IgD-negative memory B cell (primary cell): ENCODE measurements at regions not wholly inside any gene's neighbourhood (a gene's known extent, or its start where the extent isn't known, plus 50 kb on each side); places are given as distances from the start of the nearest gene placed in this dataset.
A peak's percentile ranks its signal among the peaks of the same experiment; 100 is the strongest.

Source experiments
- H3K27ac Mint-ChIP-seq, 3 donors: one replicate each; pipeline ENCODE4 v1.8.0; 2020 to 2022; ENCODE audit warnings: mild to moderate bottlenecking in 3 of 3, mixed read lengths in 3 of 3, moderate library complexity in 1 of 3
- H3K27me3 Mint-ChIP-seq: one replicate; pipeline ENCODE4 v1.8.0; 2021; ENCODE audit warnings: mixed read lengths
- H3K36me3 Mint-ChIP-seq: one replicate; pipeline ENCODE4 v1.8.0; 2020; ENCODE audit warnings: mild to moderate bottlenecking, mixed read lengths
- H3K4me1 Mint-ChIP-seq, 3 donors: one replicate each; pipeline ENCODE4 v1.8.0; 2020 to 2022; ENCODE audit warnings: mixed read lengths in 3 of 3, mild to moderate bottlenecking in 1 of 3
- H3K4me3 Mint-ChIP-seq, 4 donors: one replicate each; pipeline ENCODE4 v1.8.0; 2020 to 2022; ENCODE audit warnings: mild to moderate bottlenecking in 4 of 4, mixed read lengths in 4 of 4, moderate library complexity in 3 of 4
- H3K9me3 Mint-ChIP-seq, 3 donors: one replicate each; pipeline ENCODE4 v1.8.0; 2020 to 2021; ENCODE audit warnings: mixed read lengths in 3 of 3, mild to moderate bottlenecking in 1 of 3

GRCh38 chr13:73729046-73729445 is 405.2 kb downstream of the KLF12 start:
- Mint-ChIP-seq H3K27ac (no peak overlapping the region), H3K4me1 (peaks cover 0 to 3% (median 0%) of the 10 kb centered on the region in 3 donors), H3K9me3 (no peaks in the 10 kb centered on the region), H3K36me3 (peaks cover 25% of the 10 kb centered on the region), H3K4me3 (no peak overlapping the region), H3K27me3 (no peaks in the 10 kb centered on the region)

GRCh38 chr13:73722120-73722519 is 412.1 kb downstream of the KLF12 start:
- H3K27me3 Mint-ChIP-seq, result no peaks in the 10 kb centered on the region
- H3K9me3 Mint-ChIP-seq, result no peaks in the 10 kb centered on the region
- peak overlapping the region in 2 of 3 donors; percentile 12 to 82 for H3K27ac Mint-ChIP-seq
- no peak overlapping the region for H3K4me3 Mint-ChIP-seq
- H3K36me3 Mint-ChIP-seq, result peaks cover 5% of the 10 kb centered on the region
- peaks cover 2 to 11% (median 10%) of the 10 kb centered on the region in 3 donors for H3K4me1 Mint-ChIP-seq

- Mint-ChIP-seq H3K27me3 (no peaks in the 10 kb centered on the region), H3K4me1 (peaks cover 2 to 12% (median 10%) of the 10 kb centered on the region in 3 donors), H3K36me3 (peaks cover under 1% of the 10 kb centered on the region), H3K27ac (peak overlapping the region in 1 of 3 donors; percentile 82), H3K4me3 (no peak overlapping the region), H3K9me3 (no peaks in the 10 kb centered on the region)
Observed at GRCh38 chr13:73721571-73721970, 412.6 kb downstream of the KLF12 start.

- H3K9me3 Mint-ChIP-seq, result no peaks in the 10 kb centered on the region
Observed at GRCh38 chr13:73720216-73720840, 413.9 kb downstream of the KLF12 start.

GRCh38 chr13:73718246-73718645 is 416.0 kb downstream of the KLF12 start:
- Mint-ChIP-seq H3K36me3 (no peaks in the 10 kb centered on the region), H3K27me3 (no peaks in the 10 kb centered on the region), H3K4me3 (no peak overlapping the region), H3K27ac (peak overlapping the region in 2 of 3 donors; percentile 59 to 72), H3K4me1 (peaks cover 8 to 14% (median 10%) of the 10 kb centered on the region in 3 donors), H3K9me3 (no peaks in the 10 kb centered on the region)

More at GRCh38 chr13:73720216-73720840, 413.9 kb downstream of the KLF12 start:
- Mint-ChIP-seq H3K4me3 (no peak overlapping the region), H3K36me3 (no peaks in the 10 kb centered on the region), H3K4me1 (peaks cover 7 to 14% (median 10%) of the 10 kb centered on the region in 3 donors), H3K27me3 (no peaks in the 10 kb centered on the region), H3K27ac (no peak overlapping the region)

GRCh38 chr13:73717632-73718031 is 416.6 kb downstream of the KLF12 start:
- Mint-ChIP-seq H3K4me3 (peak overlapping the region in 1 of 4 donors; percentile 43), H3K4me1 (peaks cover 8 to 14% (median 10%) of the 10 kb centered on the region in 3 donors), H3K9me3 (no peaks in the 10 kb centered on the region), H3K27ac (peak overlapping the region in 2 of 3 donors; percentile 59 to 89), H3K27me3 (no peaks in the 10 kb centered on the region), H3K36me3 (peaks cover 2% of the 10 kb centered on the region)

GRCh38 chr13:73715911-73716510 is 418.2 kb downstream of the KLF12 start:
- Mint-ChIP-seq H3K4me1 (peaks cover 8 to 14% (median 10%) of the 10 kb centered on the region in 3 donors), H3K4me3 (peak overlapping the region in 2 of 4 donors; percentile 42 to 74), H3K36me3 (peaks cover 2% of the 10 kb centered on the region), H3K9me3 (no peaks in the 10 kb centered on the region), H3K27me3 (no peaks in the 10 kb centered on the region), H3K27ac (peak overlapping the region; percentile 24 to 73 (median 29))

GRCh38 chr13:73715114-73715910 is 418.9 kb downstream of the KLF12 start:
- H3K27me3 Mint-ChIP-seq, result no peaks in the 10 kb centered on the region
- peaks cover 8 to 14% (median 10%) of the 10 kb centered on the region in 3 donors for H3K4me1 Mint-ChIP-seq
- peaks cover 2% of the 10 kb centered on the region for H3K36me3 Mint-ChIP-seq
- H3K27ac Mint-ChIP-seq, result peak overlapping the region; percentile 29 to 86 (median 73)
- H3K9me3 Mint-ChIP-seq, result no peaks in the 10 kb centered on the region
- peak overlapping the region in 2 of 4 donors; percentile 42 to 74 for H3K4me3 Mint-ChIP-seq

GRCh38 chr13:73714522-73714921 is 419.7 kb downstream of the KLF12 start:
- H3K9me3 Mint-ChIP-seq, result no peaks in the 10 kb centered on the region
- H3K4me3 Mint-ChIP-seq, result peak overlapping the region in 1 of 4 donors; percentile 23
- peaks cover 8 to 14% (median 10%) of the 10 kb centered on the region in 3 donors for H3K4me1 Mint-ChIP-seq
- H3K27me3 Mint-ChIP-seq, result no peaks in the 10 kb centered on the region
- peak overlapping the region in 1 of 3 donors; percentile 73 for H3K27ac Mint-ChIP-seq
- H3K36me3 Mint-ChIP-seq, result peaks cover 2% of the 10 kb centered on the region

- Mint-ChIP-seq H3K4me3 (no peak overlapping the region), H3K27ac (no peak overlapping the region), H3K4me1 (peaks cover 4 to 12% (median 7%) of the 10 kb centered on the region in 3 donors), H3K36me3 (peaks cover 5% of the 10 kb centered on the region), H3K9me3 (no peaks in the 10 kb centered on the region), H3K27me3 (no peaks in the 10 kb centered on the region)
Observed at GRCh38 chr13:73708393-73708985, 425.7 kb downstream of the KLF12 start.

- H3K4me3 Mint-ChIP-seq, result no peak overlapping the region
- peaks cover 12 to 24% (median 16%) of the 10 kb centered on the region in 3 donors for H3K4me1 Mint-ChIP-seq
- no peaks in the 10 kb centered on the region for H3K9me3 Mint-ChIP-seq
- H3K36me3 Mint-ChIP-seq, result peaks cover 7% of the 10 kb centered on the region
- H3K27ac Mint-ChIP-seq, result no peak overlapping the region
- no peaks in the 10 kb centered on the region for H3K27me3 Mint-ChIP-seq
Observed at GRCh38 chr13:73704587-73704986, 429.6 kb downstream of the KLF12 start.

- Mint-ChIP-seq H3K27me3 (no peaks in the 10 kb centered on the region), H3K36me3 (peaks cover 12% of the 10 kb centered on the region), H3K4me1 (peaks cover 12 to 24% (median 16%) of the 10 kb centered on the region in 3 donors), H3K9me3 (no peaks in the 10 kb centered on the region), H3K27ac (peak overlapping the region in 1 of 3 donors; percentile 33), H3K4me3 (peak overlapping the region in 1 of 4 donors; percentile 9)
Observed at GRCh38 chr13:73703606-73704005, 430.6 kb downstream of the KLF12 start.

- Mint-ChIP-seq H3K9me3 (no peaks in the 10 kb centered on the region), H3K4me1 (peaks cover 12 to 24% (median 16%) of the 10 kb centered on the region in 3 donors), H3K27ac (peak overlapping the region; percentile 3 to 81 (median 66)), H3K27me3 (no peaks in the 10 kb centered on the region), H3K36me3 (peaks cover 16% of the 10 kb centered on the region), H3K4me3 (peak overlapping the region in 2 of 4 donors; percentile 47 to 65)
Observed at GRCh38 chr13:73702419-73703071, 431.7 kb downstream of the KLF12 start.

GRCh38 chr13:73701160-73701559 is 433.0 kb downstream of the KLF12 start:
- Mint-ChIP-seq H3K27ac (no peak overlapping the region), H3K9me3 (no peaks in the 10 kb centered on the region), H3K4me3 (no peak overlapping the region), H3K4me1 (peaks cover 12 to 24% (median 16%) of the 10 kb centered on the region in 3 donors), H3K36me3 (peaks cover 17% of the 10 kb centered on the region), H3K27me3 (no peaks in the 10 kb centered on the region)
